Vagina (tissue), 2 donors: ENCODE measurements at regions not wholly inside any gene's neighbourhood (a gene's known extent, or its start where the extent isn't known, plus 50 kb on each side); places are given as distances from the start of the nearest gene placed in this dataset.

ENCODE experiments used
- POLR2AphosphoS5 ChIP-seq, 2 donors: sonication (generic); formaldehyde crosslinking; IDR thresholded peaks; one replicate each; pipeline ENCODE4 v1.9.0; 2017; ENCODE audit warnings: antibody characterized with exemption in 2 of 2, mild to moderate bottlenecking in 2 of 2, low read depth in 1 of 2; ENCODE audit not compliant: insufficient read depth in 1 of 2
- TF ChIP-seq, protein P1 (sequence below), 3 experiments: fragments of 450-650 bp in 2 of 3; fragments of 200-600 bp in 1 of 3; sonication (generic) in 1 of 3; IDR thresholded peaks; one replicate each; pipeline ENCODE4 v1.5.1; 2017 to 2019; ENCODE audit warnings: antibody characterized with exemption in 3 of 3, mild to moderate bottlenecking in 2 of 3, moderate library complexity in 2 of 3

DNA sequence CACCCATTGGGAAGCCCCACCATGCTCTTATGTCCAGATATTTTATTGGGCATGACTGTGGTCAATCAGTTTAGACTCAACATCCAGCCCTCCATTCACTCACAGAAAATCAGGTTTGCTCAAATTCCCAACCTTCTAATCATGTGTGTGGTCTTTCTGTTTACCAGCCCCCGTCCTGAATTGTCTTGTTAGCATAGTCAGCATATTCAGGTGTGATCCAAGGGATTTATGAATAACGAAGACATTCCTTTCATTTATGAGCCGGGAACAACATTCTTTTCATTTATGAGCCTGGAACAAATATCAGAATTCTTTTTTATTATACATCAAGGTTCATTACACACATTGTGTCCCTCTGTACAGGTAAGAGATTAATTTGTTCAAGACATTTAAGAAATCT, 376.3 kb upstream of the POM121L12 start:
- TF ChIP-seq, protein P1, sequence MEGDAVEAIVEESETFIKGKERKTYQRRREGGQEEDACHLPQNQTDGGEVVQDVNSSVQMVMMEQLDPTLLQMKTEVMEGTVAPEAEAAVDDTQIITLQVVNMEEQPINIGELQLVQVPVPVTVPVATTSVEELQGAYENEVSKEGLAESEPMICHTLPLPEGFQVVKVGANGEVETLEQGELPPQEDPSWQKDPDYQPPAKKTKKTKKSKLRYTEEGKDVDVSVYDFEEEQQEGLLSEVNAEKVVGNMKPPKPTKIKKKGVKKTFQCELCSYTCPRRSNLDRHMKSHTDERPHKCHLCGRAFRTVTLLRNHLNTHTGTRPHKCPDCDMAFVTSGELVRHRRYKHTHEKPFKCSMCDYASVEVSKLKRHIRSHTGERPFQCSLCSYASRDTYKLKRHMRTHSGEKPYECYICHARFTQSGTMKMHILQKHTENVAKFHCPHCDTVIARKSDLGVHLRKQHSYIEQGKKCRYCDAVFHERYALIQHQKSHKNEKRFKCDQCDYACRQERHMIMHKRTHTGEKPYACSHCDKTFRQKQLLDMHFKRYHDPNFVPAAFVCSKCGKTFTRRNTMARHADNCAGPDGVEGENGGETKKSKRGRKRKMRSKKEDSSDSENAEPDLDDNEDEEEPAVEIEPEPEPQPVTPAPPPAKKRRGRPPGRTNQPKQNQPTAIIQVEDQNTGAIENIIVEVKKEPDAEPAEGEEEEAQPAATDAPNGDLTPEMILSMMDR (IDR thresholded peaks at IDR 0.05), result no peak
- no peak for TF ChIP-seq POLR2AphosphoS5 (IDR thresholded peaks at IDR 0.05; ENCODE audit: insufficient read depth in 1 of 2, low read depth in 1 of 2)
